Sigmoid colon (tissue), 6 donors: ENCODE measurements at regions not wholly inside any gene's neighbourhood (a gene's known extent, or its start where the extent isn't known, plus 50 kb on each side); places are given as distances from the start of the nearest gene placed in this dataset.
"Not testable (repeated sequence)": the region's sequence is repeated elsewhere in the genome, so short reads cannot be mapped to it uniquely, and the experiment has no call there.

ENCODE experiments used
- DNase-seq: peaks from one replicate; pipeline ENCODE4 v3.0.0-alpha.2; 2019
- H3K27ac ChIP-seq, 4 donors: fragments of 200-600 bp; sonication (generic); one replicate each; pipeline ENCODE4 v1.5.1; 2016 to 2019; ENCODE audit warnings: mild to moderate bottlenecking in 1 of 4
- H3K27me3 ChIP-seq, 3 donors: fragments of 200-600 bp; sonication (generic); one replicate each; pipeline ENCODE4 v1.5.1; 2019; ENCODE audit warnings: mild to moderate bottlenecking in 1 of 3
- H3K36me3 ChIP-seq, 4 donors: fragments of 200-600 bp; sonication (generic); one replicate each; pipeline ENCODE4 v1.5.1; 2016 to 2019
- H3K4me1 ChIP-seq, 4 donors: fragments of 200-600 bp; sonication (generic); one replicate each; pipeline ENCODE4 v1.5.1; 2017 to 2019
- H3K4me3 ChIP-seq, 4 donors: fragments of 200-600 bp; sonication (generic); one replicate each; pipeline ENCODE4 v1.5.1; 2017 to 2019; ENCODE audit warnings: mild to moderate bottlenecking in 2 of 4, moderate library complexity in 1 of 4
- H3K9me3 ChIP-seq, 4 donors: fragments of 200-600 bp in 3 of 4; sonication (generic) in 3 of 4; one replicate each; pipeline versions ENCODE4 v1.5.1 to v1.6.1; 2013 to 2019
- EP300 ChIP-seq, 4 donors: sonication (generic); formaldehyde crosslinking; IDR thresholded peaks; one replicate each; pipeline ENCODE4 v1.6.1; 2017; ENCODE audit warnings: antibody characterized with exemption in 4 of 4
- POLR2A ChIP-seq, 2 donors: fragments of 450-650 bp; IDR thresholded peaks; one replicate each; pipeline ENCODE4 v1.6.1; 2016; ENCODE audit warnings: antibody characterized with exemption in 2 of 2, mild to moderate bottlenecking in 2 of 2, moderate library complexity in 2 of 2
- POLR2AphosphoS5 ChIP-seq, 4 donors: sonication (generic); formaldehyde crosslinking; IDR thresholded peaks; one replicate each; pipeline ENCODE4 v1.6.1; 2017; ENCODE audit warnings: antibody characterized with exemption in 4 of 4
- WGBS, 2 donors: extraction: QIAGEN DNeasy Blood & Tissue Kit; methylation state at CpG; one replicate each; pipeline ENCODE4 v1.1.7; 2013; 5-methylcytosine and 5-hydroxymethylcytosine counted together
- intact Hi-C: fragments of 100-400 bp; cut with DNase I; formaldehyde crosslinking; loops from one replicate; pipeline ENCODE4 v1.15.1; 2023
- TF ChIP-seq, protein P1 (sequence below), 4 experiments: fragments of 450-650 bp in 3 of 4; fragments of 200-600 bp in 1 of 4; IDR thresholded peaks; one replicate each; pipeline ENCODE4 v1.5.1; 2016 to 2019; ENCODE audit warnings: antibody characterized with exemption in 4 of 4, mild to moderate bottlenecking in 3 of 4, moderate library complexity in 2 of 4
- donor health status: healthy with polysubstance abuse.
- donor health status: healthy.

DNA sequence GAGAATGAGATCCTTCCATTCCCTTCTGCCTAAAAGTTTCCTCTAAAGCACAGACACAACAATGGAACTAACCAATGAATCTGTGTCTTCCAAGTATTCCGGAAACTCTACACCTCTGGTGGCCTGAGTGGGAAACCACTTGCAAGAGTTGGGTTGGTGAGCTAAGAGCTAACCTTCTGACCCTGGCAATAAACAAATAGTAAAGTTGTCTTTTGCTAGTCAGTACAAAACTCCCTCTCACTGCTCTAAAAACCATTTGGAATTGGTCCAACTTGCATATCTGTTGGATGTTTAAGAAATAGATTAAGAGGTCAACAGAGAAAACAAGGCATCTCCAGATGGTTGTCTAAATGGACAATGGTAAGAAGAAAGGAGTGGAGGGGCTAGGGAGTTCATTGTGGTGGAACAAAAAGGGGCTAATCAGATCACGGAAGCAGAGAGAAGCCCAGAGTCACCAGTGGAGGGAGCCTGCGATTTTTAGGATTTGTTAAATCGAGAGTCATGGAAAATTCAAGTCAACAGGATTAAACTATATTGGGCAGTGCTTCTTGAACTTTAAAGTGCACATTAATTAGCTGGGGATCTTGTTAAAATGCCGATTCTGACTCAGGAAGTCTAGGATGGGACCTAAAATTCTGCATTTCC is 192.3 kb downstream of the EVX1 start:
- DNase-seq, result no peak
- no peak for TF ChIP-seq EP300 (IDR thresholded peaks at IDR 0.05)
- TF ChIP-seq, protein P1, sequence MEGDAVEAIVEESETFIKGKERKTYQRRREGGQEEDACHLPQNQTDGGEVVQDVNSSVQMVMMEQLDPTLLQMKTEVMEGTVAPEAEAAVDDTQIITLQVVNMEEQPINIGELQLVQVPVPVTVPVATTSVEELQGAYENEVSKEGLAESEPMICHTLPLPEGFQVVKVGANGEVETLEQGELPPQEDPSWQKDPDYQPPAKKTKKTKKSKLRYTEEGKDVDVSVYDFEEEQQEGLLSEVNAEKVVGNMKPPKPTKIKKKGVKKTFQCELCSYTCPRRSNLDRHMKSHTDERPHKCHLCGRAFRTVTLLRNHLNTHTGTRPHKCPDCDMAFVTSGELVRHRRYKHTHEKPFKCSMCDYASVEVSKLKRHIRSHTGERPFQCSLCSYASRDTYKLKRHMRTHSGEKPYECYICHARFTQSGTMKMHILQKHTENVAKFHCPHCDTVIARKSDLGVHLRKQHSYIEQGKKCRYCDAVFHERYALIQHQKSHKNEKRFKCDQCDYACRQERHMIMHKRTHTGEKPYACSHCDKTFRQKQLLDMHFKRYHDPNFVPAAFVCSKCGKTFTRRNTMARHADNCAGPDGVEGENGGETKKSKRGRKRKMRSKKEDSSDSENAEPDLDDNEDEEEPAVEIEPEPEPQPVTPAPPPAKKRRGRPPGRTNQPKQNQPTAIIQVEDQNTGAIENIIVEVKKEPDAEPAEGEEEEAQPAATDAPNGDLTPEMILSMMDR (IDR thresholded peaks at IDR 0.05), result no peak
- no peak for TF ChIP-seq POLR2AphosphoS5 (IDR thresholded peaks at IDR 0.05)
- no peak for TF ChIP-seq POLR2A (IDR thresholded peaks at IDR 0.05)
- H3K27ac ChIP-seq, result no peak overlapping the region
- no peaks in the 10 kb centered on the region for H3K4me1 ChIP-seq
- WGBS, 2 donors, result 79 to 82% methylated on average over 5 of the region's 5 CpGs
- no peaks in the 10 kb centered on the region for H3K36me3 ChIP-seq
- H3K4me3 ChIP-seq, result no peak overlapping the region
- intact Hi-C loops, result no loop called here
- no peaks in the 10 kb centered on the region for H3K9me3 ChIP-seq
- no peaks in the 10 kb centered on the region for H3K27me3 ChIP-seq

GRCh38 chr7:27435461-27435860 is 192.9 kb downstream of the EVX1 start:
- H3K4me1 ChIP-seq, result no peaks in the 10 kb centered on the region
- 57 to 75% methylated on average over 3 of the region's 3 CpGs for WGBS, 2 donors
- H3K9me3 ChIP-seq, result no peaks in the 10 kb centered on the region
- no peak overlapping the region for H3K4me3 ChIP-seq
- H3K36me3 ChIP-seq, result no peaks in the 10 kb centered on the region
- no peaks in the 10 kb centered on the region for H3K27me3 ChIP-seq
- no peak for DNase-seq
- intact Hi-C loops, result no loop called here
- TF ChIP-seq, protein P1 (IDR thresholded peaks at IDR 0.05), result no peak
- TF ChIP-seq POLR2AphosphoS5 (IDR thresholded peaks at IDR 0.05), result no peak
- TF ChIP-seq POLR2A (IDR thresholded peaks at IDR 0.05), result no peak
- no peak for TF ChIP-seq EP300 (IDR thresholded peaks at IDR 0.05)
- no peak overlapping the region for H3K27ac ChIP-seq

- H3K9me3 ChIP-seq, result no peaks in the 10 kb centered on the region
- TF ChIP-seq POLR2AphosphoS5 (IDR thresholded peaks at IDR 0.05) (no peak), EP300 (IDR thresholded peaks at IDR 0.05) (no peak), POLR2A (IDR thresholded peaks at IDR 0.05) (no peak)
- TF ChIP-seq, protein P1 (IDR thresholded peaks at IDR 0.05), result no peak
- no peaks in the 10 kb centered on the region for H3K36me3 ChIP-seq
- no peaks in the 10 kb centered on the region for H3K4me1 ChIP-seq
- WGBS, 2 donors, result 58 to 65% methylated on average over 6 of the region's 6 CpGs
- H3K4me3 ChIP-seq, result no peak overlapping the region
- no peak for DNase-seq
- H3K27me3 ChIP-seq, result no peaks in the 10 kb centered on the region
- intact Hi-C loops, result no loop called here
- no peak overlapping the region for H3K27ac ChIP-seq
Observed at GRCh38 chr7:27438881-27439589, 196.4 kb downstream of the EVX1 start.

DNA sequence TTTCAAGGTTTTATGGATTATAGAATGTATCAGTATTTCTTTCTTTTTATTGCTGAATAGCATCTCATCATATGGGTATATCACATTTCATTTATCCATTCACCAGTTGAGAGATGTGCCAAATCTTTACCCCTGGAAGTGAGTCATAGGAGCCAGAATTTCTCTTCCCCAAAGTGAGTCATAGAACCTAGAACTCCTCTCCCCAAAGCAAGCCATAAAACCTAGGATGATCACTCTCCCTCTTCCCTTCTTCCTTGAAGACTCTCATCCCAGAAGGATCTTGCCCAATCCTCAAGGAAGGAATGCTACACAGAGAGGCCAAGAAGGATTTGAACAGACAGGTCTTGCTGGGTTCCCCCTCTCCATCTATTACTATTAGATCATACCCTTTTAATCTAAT is 199.9 kb downstream of the EVX1 start:
- TF ChIP-seq EP300 (IDR thresholded peaks at IDR 0.05), result no peak
- no peak for TF ChIP-seq POLR2A (IDR thresholded peaks at IDR 0.05)
- TF ChIP-seq POLR2AphosphoS5 (IDR thresholded peaks at IDR 0.05), result no peak
- TF ChIP-seq, protein P1 (IDR thresholded peaks at IDR 0.05), result no peak

DNA sequence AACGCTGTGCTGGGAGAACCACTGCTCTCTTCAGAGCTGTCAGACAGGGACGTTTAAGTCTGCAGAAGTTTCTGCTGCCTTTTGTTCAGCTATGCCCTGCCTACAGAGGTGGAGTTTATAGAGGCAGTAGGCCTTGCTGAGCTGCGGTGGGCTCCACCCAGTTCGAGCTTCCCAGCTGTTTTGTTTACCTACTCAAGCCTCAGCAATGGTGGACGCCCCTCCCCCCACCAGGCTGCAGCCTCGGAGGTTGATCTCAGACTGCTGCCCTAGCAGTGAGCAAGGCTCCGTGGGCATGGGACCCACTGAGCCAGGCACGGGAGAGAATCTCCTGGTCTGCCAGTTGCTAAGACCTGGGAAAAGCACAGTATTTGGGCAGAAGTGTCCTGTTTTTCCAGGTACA is 206.4 kb downstream of the EVX1 start:
- DNase-seq, result not testable (repeated sequence)

More for the DNA sequence above, 199.9 kb downstream of the EVX1 start:
- no peaks in the 10 kb centered on the region for H3K27me3 ChIP-seq
- no peak overlapping the region for H3K4me3 ChIP-seq
- no peak for DNase-seq
- intact Hi-C loops, result no loop called here
- H3K27ac ChIP-seq, result no peak overlapping the region
- no peaks in the 10 kb centered on the region for H3K4me1 ChIP-seq
- no peaks in the 10 kb centered on the region for H3K9me3 ChIP-seq
- no peaks in the 10 kb centered on the region for H3K36me3 ChIP-seq

More for the DNA sequence above, 206.4 kb downstream of the EVX1 start:
- 24 to 53% methylated on average over 8 of the region's 8 CpGs for WGBS, 2 donors
- H3K4me1 ChIP-seq, H3K9me3 ChIP-seq, H3K36me3 ChIP-seq, intact Hi-C loops, H3K27ac ChIP-seq, H3K4me3 ChIP-seq, H3K27me3 ChIP-seq: not testable (repeated sequence)
